HG03045 (cell line): ENCODE measurements at regions not wholly inside any gene's neighbourhood (a gene's known extent, or its start where the extent isn't known, plus 50 kb on each side); places are given as distances from the start of the nearest gene placed in this dataset.
"Not testable (repeated sequence)": the region's sequence is repeated elsewhere in the genome, so short reads cannot be mapped to it uniquely, and the experiment has no call there.

ENCODE experiments used
- ATAC-seq: cut with Tn5 transposase; IDR thresholded peaks from one replicate; pipeline ENCODE4 v1.9.1; 2021; ENCODE audit warnings: mild to moderate bottlenecking, moderate library complexity; ENCODE audit not compliant: unreplicated experiment

DNA sequence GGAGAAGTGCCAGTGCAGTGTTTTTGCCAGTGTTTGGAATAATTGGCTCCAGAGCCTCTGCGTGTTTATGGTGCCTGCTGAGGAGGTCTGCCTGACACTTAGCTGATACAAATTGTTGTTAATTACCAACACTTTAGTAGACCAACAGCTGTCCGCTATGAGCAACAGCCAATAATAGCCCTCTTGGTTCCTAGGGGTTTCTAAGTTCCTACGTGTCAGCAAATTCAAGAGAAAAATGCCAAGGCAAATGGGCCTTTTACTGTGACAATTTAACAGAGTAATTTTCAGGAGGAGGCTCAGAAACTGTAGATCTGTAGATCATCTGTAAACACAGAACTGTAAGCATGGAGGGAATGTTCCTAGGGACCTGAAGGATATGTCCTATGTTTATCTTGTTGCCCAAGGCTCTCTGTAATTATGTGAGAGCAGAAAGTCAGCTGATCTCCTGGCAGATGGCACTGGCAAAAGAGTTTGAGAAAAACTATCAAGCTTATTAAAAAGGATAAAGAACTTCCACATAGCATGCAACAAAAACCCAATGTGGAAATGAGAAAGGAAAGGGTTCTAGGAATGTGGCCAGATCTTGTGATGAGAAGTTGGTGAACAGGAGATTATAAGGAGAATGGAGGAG, 157.7 kb downstream of the GJA1 start:
- ATAC-seq: no peak

DNA sequence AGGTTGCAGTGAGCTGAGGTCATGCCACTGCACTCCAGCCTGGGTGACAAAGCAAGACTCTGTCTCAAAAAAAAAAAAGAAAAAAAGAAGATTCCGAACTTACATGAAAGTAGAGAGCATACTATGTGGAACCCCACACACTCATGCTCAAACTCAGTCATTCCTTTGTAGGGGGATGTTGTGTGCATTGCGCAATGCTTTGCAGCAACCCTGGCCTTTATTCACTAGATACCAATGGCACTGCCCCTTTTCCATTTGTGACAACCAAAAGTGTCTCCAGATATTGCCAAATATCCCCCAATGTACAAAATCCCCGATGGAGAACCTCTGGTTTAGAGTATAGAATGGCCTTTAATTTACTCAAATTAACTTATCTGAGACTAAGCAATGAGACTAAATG, 158.6 kb downstream of the GJA1 start:
- no peak for ATAC-seq

GRCh38 chr6:121595646-121596045, 160.2 kb downstream of the GJA1 start:
- no peak for ATAC-seq

- no peak for ATAC-seq
Observed at GRCh38 chr6:121596441-121596840, 161.0 kb downstream of the GJA1 start.

DNA sequence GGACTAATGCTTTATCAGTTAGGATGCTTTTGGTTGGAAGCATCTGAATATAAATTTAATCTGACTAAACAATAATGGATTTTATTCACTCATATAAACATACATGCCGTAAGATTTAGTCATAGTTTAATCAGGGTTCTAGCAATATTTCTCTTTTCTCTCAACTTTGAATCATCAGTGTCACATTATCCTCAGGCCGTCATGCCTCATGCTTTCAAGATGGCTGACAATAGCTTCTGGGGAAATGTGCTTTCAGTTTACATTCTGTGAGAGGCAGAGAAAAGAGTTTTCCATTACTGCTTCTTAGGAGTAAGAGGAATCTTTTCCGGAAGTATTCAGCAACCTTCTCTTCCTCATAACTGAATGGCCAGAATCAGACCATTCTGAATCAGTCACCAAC, 162.2 kb downstream of the GJA1 start:
- ATAC-seq: no peak

GRCh38 chr6:121599331-121599730, 163.9 kb downstream of the GJA1 start:
- not testable (repeated sequence) for ATAC-seq

- ATAC-seq: no peak
Observed at GRCh38 chr6:121600389-121601168, 165.1 kb downstream of the GJA1 start.

GRCh38 chr6:121603486-121603885, 168.0 kb downstream of the GJA1 start:
- no peak for ATAC-seq

- no peak for ATAC-seq
Observed at GRCh38 chr6:121607721-121608120, 172.3 kb downstream of the GJA1 start.

DNA sequence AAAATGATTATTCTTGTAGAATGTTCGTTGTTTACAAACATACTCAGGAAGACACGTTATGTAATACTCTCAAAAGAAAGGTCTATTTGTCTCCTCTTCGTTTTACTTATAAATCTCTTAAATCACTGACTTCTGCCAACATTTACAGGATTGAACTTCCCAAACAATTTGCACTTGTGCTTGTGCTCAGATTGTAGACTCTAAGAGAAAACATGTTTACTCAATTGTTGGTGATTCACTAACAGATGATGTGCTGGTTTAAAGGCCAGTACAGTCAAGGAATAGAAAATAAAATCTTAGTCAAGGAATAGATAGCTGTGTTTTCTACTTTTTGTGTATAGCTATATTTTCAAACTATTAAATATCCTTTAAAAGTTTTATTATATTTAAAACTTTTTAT, 172.8 kb downstream of the GJA1 start:
- no peak for ATAC-seq

- ATAC-seq: no peak
Observed at GRCh38 chr6:121609281-121609680, 173.8 kb downstream of the GJA1 start.

DNA sequence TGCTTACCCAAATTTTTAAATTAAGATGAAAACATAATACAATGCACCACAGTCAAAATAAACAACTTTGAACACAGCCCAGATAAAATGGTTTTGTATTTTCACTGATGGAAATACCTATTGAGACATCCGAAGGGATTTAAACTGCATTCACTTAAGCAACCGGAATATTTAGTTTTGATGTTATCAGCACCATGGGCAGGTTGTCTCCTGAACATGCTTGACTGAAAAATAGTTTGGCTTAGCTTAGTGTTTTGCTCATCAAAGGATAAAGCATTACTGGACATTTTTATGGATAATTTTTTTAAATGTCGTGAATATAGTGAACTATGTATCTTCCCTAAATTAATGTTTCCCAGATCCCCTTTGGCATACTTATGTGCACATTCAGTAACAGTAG, 177.5 kb downstream of the GJA1 start:
- no peak for ATAC-seq

GRCh38 chr6:121614115-121614514, 178.7 kb downstream of the GJA1 start:
- ATAC-seq: no peak

DNA sequence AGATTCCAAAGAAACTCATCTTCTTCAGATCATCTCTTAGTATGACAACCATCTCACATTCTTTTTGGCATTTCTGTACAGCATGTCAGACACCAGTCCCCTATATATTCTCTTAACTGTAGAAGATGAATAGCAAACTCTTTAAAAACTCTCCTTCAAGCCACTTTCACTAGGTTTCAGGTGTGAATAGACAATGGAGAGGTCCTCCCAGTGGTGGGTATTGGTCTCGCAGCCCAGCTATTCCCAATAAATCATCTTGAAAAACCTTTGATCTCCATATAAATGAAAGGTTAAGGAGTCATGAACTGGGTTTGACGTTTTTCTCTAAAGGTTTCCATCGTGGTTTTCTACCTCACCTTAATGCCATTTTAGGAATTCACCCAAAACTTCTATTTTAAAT, 180.0 kb downstream of the GJA1 start:
- no peak for ATAC-seq

DNA sequence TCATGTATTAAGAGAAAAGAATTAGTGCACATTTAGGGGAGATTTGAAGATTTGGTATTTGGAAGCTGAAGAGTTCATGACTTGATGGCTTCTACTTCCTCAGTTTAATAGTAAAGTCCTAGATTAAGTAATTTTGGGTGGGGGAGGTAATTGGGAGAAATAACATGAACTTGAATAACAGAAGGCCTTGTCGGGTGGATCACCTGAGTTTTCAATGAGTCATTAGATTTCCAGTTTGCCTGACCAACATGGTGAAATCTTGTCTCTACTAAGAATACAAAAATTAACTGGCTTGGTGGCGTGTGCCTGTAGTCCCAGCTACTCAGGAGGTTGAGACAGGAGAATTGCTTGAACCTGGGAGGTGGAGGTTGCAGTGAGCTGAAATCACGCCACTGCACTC, 181.0 kb downstream of the GJA1 start:
- ATAC-seq: no peak

- ATAC-seq: no peak
Observed at GRCh38 chr6:121617388-121617787, 181.9 kb downstream of the GJA1 start.

- ATAC-seq: no peak
Observed at GRCh38 chr6:121619013-121619412, 183.6 kb downstream of the GJA1 start.

- no peak for ATAC-seq
Observed at GRCh38 chr6:121619987-121620740, 184.7 kb downstream of the GJA1 start.

DNA sequence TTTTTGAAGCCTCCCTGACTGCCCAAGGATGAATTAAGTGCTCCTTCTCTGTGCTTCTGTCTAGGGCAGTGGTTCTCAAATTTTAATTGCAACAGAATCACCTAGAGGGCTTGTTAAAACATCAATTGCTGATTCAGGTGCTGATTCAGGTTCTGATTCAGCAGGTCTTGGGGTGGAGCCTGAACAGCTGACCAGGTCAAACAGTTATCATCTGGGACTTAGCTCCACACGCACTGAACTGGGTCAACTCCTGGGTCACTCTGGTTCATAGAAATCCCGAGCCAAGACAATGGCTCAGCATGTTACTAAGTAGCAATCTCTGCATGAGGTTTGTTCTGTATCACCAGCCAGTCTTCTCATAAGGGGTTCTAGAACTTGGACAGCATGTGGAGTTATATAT, 192.3 kb downstream of the GJA1 start:
- no peak for ATAC-seq

DNA sequence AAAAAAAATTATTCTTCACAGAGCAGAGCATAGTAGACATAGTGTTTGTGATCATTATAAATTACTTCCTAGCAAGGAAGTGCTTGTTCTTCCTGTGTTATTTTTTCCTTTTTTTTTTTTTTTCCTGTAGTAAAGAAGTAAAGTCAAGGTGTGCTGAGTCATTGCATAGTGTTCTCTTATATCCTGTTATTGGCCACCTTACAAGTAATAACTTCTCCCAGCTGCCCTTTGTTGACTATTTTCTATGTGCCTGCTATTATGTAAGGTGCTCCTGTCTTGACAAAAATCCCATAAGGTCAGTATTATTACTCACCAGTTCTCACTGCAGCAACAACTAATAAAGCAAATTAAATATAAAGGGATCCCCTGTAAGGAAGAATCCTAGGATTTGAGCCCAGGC, 195.3 kb downstream of the GJA1 start:
- no peak for ATAC-seq

GRCh38 chr6:121631752-121632151, 196.3 kb downstream of the GJA1 start:
- not testable (repeated sequence) for ATAC-seq

GRCh38 chr6:121633309-121633708, 197.9 kb downstream of the GJA1 start:
- ATAC-seq: no peak
